H9 (cell line): ENCODE measurements at regions not wholly inside any gene's neighbourhood (a gene's known extent, or its start where the extent isn't known, plus 50 kb on each side); places are given as distances from the start of the nearest gene placed in this dataset.

ENCODE experiments used
- DNase-seq: peaks from one replicate; pipeline ENCODE4 v3.0.0-alpha.2; 2017
- H2AFZ ChIP-seq: one replicate; pipeline ENCODE4 v1.6.1; 2013; ENCODE audit warnings: mild to moderate bottlenecking, low read length, control low read depth, moderate library complexity
- H2AK5ac ChIP-seq: 2 replicates; pipeline ENCODE4 v1.6.1; 2013; ENCODE audit warnings: low read length, control low read depth, mixed read lengths; ENCODE audit not compliant: insufficient read length
- H2BK120ac ChIP-seq: one replicate; pipeline ENCODE4 v1.6.1; 2013; ENCODE audit warnings: low read depth, mild to moderate bottlenecking, low read length, control low read depth, inconsistent platforms; ENCODE audit not compliant: poor library complexity, severe bottlenecking
- H2BK12ac ChIP-seq: 2 replicates; pipeline ENCODE4 v1.6.1; 2013; ENCODE audit warnings: low read length, control low read depth, mixed read lengths, low read depth; ENCODE audit not compliant: insufficient read length
- H2BK15ac ChIP-seq: 2 replicates; pipeline ENCODE4 v1.6.1; 2013; ENCODE audit warnings: low read depth, low read length, control low read depth
- H2BK20ac ChIP-seq: one replicate; pipeline ENCODE4 v1.6.1; 2013; ENCODE audit warnings: low read depth, mild to moderate bottlenecking, low read length, control low read depth, inconsistent platforms; ENCODE audit not compliant: poor library complexity, severe bottlenecking
- H2BK5ac ChIP-seq: 2 replicates; pipeline ENCODE4 v1.6.1; 2013; ENCODE audit warnings: low read length, control low read depth, mixed read lengths; ENCODE audit not compliant: insufficient read length
- H3K14ac ChIP-seq: 2 replicates; pipeline ENCODE4 v1.6.1; 2013; ENCODE audit warnings: low read length, control low read depth; ENCODE audit not compliant: insufficient read depth
- H3K18ac ChIP-seq: 2 replicates; pipeline ENCODE4 v1.6.1; 2013; ENCODE audit warnings: low read depth, mild to moderate bottlenecking, mixed read lengths, low read length, control low read depth; ENCODE audit not compliant: insufficient read length
- H3K23ac ChIP-seq: 2 replicates; pipeline ENCODE4 v1.6.1; 2013; ENCODE audit warnings: low read length, control low read depth, mixed read lengths, low read depth; ENCODE audit not compliant: insufficient read length
- H3K23me2 ChIP-seq: 2 replicates; pipeline ENCODE4 v1.6.1; 2013; ENCODE audit warnings: low read depth, mild to moderate bottlenecking, mixed read lengths, low read length, control low read depth; ENCODE audit not compliant: insufficient read length, poor library complexity, severe bottlenecking
- H3K27ac ChIP-seq: 2 replicates; pipeline ENCODE4 v1.5.1; 2013; ENCODE audit warnings: low read length, control low read depth, mixed read lengths, low read depth; ENCODE audit not compliant: insufficient read length
- H3K27me3 ChIP-seq: 2 replicates; pipeline ENCODE4 v1.6.1; 2013; ENCODE audit warnings: low read length, control low read depth, inconsistent platforms; ENCODE audit not compliant: insufficient read depth
- H3K4ac ChIP-seq: 2 replicates; pipeline ENCODE4 v1.6.1; 2013; ENCODE audit warnings: low read depth, mild to moderate bottlenecking, control low read depth, inconsistent platforms, low read length, moderate library complexity
- H3K4me1 ChIP-seq: 2 replicates; pipeline ENCODE4 v1.6.1; 2013; ENCODE audit warnings: low read length, control low read depth, inconsistent platforms; ENCODE audit not compliant: insufficient read depth
- H3K4me2 ChIP-seq: 2 replicates; pipeline ENCODE4 v1.6.1; 2013; ENCODE audit warnings: low read length, control low read depth, mixed read lengths; ENCODE audit not compliant: insufficient read length, insufficient read depth
- H3K56ac ChIP-seq: 2 replicates; pipeline ENCODE4 v1.6.1; 2013; ENCODE audit warnings: low read depth, mild to moderate bottlenecking, mixed read lengths, low read length, control low read depth; ENCODE audit not compliant: insufficient read length
- H3K79me1 ChIP-seq: 2 replicates; pipeline ENCODE4 v1.6.1; 2013; ENCODE audit warnings: low read depth, mild to moderate bottlenecking, moderate library complexity, low read length, control low read depth, inconsistent platforms; ENCODE audit not compliant: insufficient read depth, poor library complexity, severe bottlenecking
- H3K79me2 ChIP-seq: 2 replicates; pipeline ENCODE4 v1.6.1; 2013; ENCODE audit warnings: low read length, control low read depth, inconsistent platforms; ENCODE audit not compliant: insufficient read depth
- H3K9ac ChIP-seq: 2 replicates; pipeline ENCODE4 v1.6.1; 2013; ENCODE audit warnings: low read length, control low read depth, mixed read lengths; ENCODE audit not compliant: insufficient read length; ENCODE audit errors: extremely low read depth
- H3K9me3 ChIP-seq: one replicate; pipeline ENCODE4 v1.6.1; 2013; ENCODE audit warnings: low read depth, low read length, inconsistent platforms; ENCODE audit not compliant: control insufficient read depth
- H3T11ph ChIP-seq: one replicate; pipeline ENCODE4 v1.6.1; 2013; ENCODE audit warnings: mild to moderate bottlenecking, low read length, control low read depth, inconsistent platforms
- H4K20me1 ChIP-seq: one replicate; pipeline ENCODE4 v1.6.1; 2013; ENCODE audit not compliant: control insufficient read depth, insufficient read length, insufficient read depth
- H4K5ac ChIP-seq: 2 replicates; pipeline ENCODE4 v1.6.1; 2013; ENCODE audit warnings: low read depth, mild to moderate bottlenecking, mixed read lengths, low read length, control low read depth; ENCODE audit not compliant: insufficient read length
- H4K8ac ChIP-seq: replicated peaks from 2 replicates; pipeline ENCODE4 v1.6.1; 2013; ENCODE audit warnings: low read length, control low read depth, mixed read lengths, low read depth; ENCODE audit not compliant: insufficient read length
- H4K91ac ChIP-seq: 2 replicates; pipeline ENCODE4 v1.6.1; 2013; ENCODE audit warnings: low read depth, mild to moderate bottlenecking, moderate library complexity, mixed read lengths, low read length, control low read depth; ENCODE audit not compliant: insufficient read length
- H3K27ac Mint-ChIP-seq, 3 experiments: 2 replicates in 2 of 3; 3 replicates in 1 of 3; pipeline ENCODE4 v1.8.0; 2020 to 2021; ENCODE audit warnings: mixed read lengths in 3 of 3, mild to moderate bottlenecking in 1 of 3, moderate library complexity in 1 of 3
- H3K27me3 Mint-ChIP-seq: 2 replicates; pipeline ENCODE4 v1.8.0; 2021; ENCODE audit warnings: low read depth, mild to moderate bottlenecking, moderate library complexity, mixed read lengths
- H3K36me3 Mint-ChIP-seq, 3 experiments: 2 replicates in 2 of 3; 3 replicates in 1 of 3; pipeline ENCODE4 v1.8.0; 2020 to 2021; ENCODE audit warnings: low read depth in 3 of 3, mixed read lengths in 3 of 3; ENCODE audit not compliant: insufficient read depth in 1 of 3
- H3K4me1 Mint-ChIP-seq, 2 experiments: 2 replicates each; pipeline ENCODE4 v1.8.0; 2020; ENCODE audit warnings: mixed read lengths in 2 of 2
- H3K4me3 Mint-ChIP-seq, 2 experiments: 2 replicates in 1 of 2; 3 replicates in 1 of 2; pipeline ENCODE4 v1.8.0; 2020 to 2021; ENCODE audit warnings: mild to moderate bottlenecking in 2 of 2, mixed read lengths in 2 of 2, moderate library complexity in 1 of 2
- H3K9me3 Mint-ChIP-seq, 2 experiments: 2 replicates in 1 of 2; 3 replicates in 1 of 2; pipeline ENCODE4 v1.8.0; 2020; ENCODE audit warnings: mild to moderate bottlenecking in 2 of 2, mixed read lengths in 2 of 2, moderate library complexity in 1 of 2
- CTCF ChIP-seq: fragments of 200-600 bp; sonication (generic); conservative IDR thresholded peaks from 3 replicates; pipeline ENCODE4 v1.8.0; 2021; ENCODE audit warnings: antibody characterized with exemption, mild to moderate bottlenecking
- WGBS: extraction: QIAGEN DNeasy Blood & Tissue Kit; methylation state at CpG from one replicate; pipeline ENCODE4 v1.1.7; 2013; ENCODE audit warnings: missing lambda C conversion rate, low lambda C conversion rate, mixed read lengths; ENCODE audit not compliant: insufficient read length; ENCODE audit errors: extremely low coverage; 5-methylcytosine and 5-hydroxymethylcytosine counted together

- Histone ChIP-seq H3K79me1 (no peaks in the 10 kb centered on the region), H3K27me3 (no peaks in the 10 kb centered on the region), H3T11ph (no peak overlapping the region), H2BK120ac (no peak overlapping the region), H3K18ac (no peak overlapping the region), H3K56ac (no peak overlapping the region), H3K4me1 (no peaks in the 10 kb centered on the region), H3K79me2 (no peaks in the 10 kb centered on the region), H3K4ac (no peak overlapping the region), H2AFZ (no peak overlapping the region), H4K20me1 (no peaks in the 10 kb centered on the region), H3K4me2 (no peak overlapping the region), H2BK20ac (no peak overlapping the region), H3K9ac (no peak overlapping the region), H4K5ac (no peak overlapping the region), H4K91ac (no peak overlapping the region), H2BK5ac (no peak overlapping the region), H3K9me3 (no peaks in the 10 kb centered on the region), H2AK5ac (no peak overlapping the region), H3K23me2 (no peaks in the 10 kb centered on the region), H2BK15ac (no peak overlapping the region), H3K27ac (no peak overlapping the region), H3K23ac (no peak overlapping the region), H4K8ac (no peak overlapping the region), H3K14ac (no peak overlapping the region), H2BK12ac (no peak overlapping the region)
- Mint-ChIP-seq H3K36me3 (peaks cover 0 to 2% (median 0%) of the 10 kb centered on the region in 3 experiments; a peak in 3 of 7 replicates), H3K27ac (no peak overlapping the region), H3K9me3 (peaks cover 4 to 11% of the 10 kb centered on the region in 2 experiments; a peak in 4 of 5 replicates), H3K4me3 (no peak overlapping the region), H3K4me1 (peaks cover 21 to 23% of the 10 kb centered on the region in 2 experiments), H3K27me3 (peaks cover 14% of the 10 kb centered on the region)
- no peak for DNase-seq
- no peak for TF ChIP-seq CTCF
- no CpG with 5 or more reads among the region's 9 CpGs for WGBS
Measured at GRCh38 chr20:48124960-48125359, 339.7 kb upstream of the SULF2 start.
